ENCODE measurements at regions not wholly inside any gene's neighbourhood (a gene's known extent, or its start where the extent isn't known, plus 50 kb on each side); places are given as distances from the start of the nearest gene placed in this dataset.

- ChIA-PET POLR2A (no interaction called here), CTCF (no interaction called here)
- TF ChIP-seq CTCF (IDR thresholded peaks at IDR 0.05; ENCODE audit: control extremely low read depth, extremely low read depth, low read depth, missing control alignments) = no peak
- no peak for DNase-seq (ENCODE audit: extremely low spot score)
Measured at GRCh38 chr10:125491381-125491780, 191.6 kb downstream of the TEX36 start.

GRCh38 chr10:125489731-125490130, 193.2 kb downstream of the TEX36 start:
- ChIA-PET CTCF (no interaction called here), POLR2A (no interaction called here)
- no peak for TF ChIP-seq CTCF (IDR thresholded peaks at IDR 0.05; ENCODE audit: control extremely low read depth, extremely low read depth, low read depth, missing control alignments)
- no peak for DNase-seq (ENCODE audit: extremely low spot score)

GRCh38 chr10:125485665-125486064, 197.3 kb downstream of the TEX36 start:
- CTCF ChIA-PET = interaction anchor here (1.0 kb wide), 1 partner anchor 13 kb away, joined by 3 read pairs; no protein-coding TSS in a partner anchor
- TF ChIP-seq CTCF (IDR thresholded peaks at IDR 0.05; ENCODE audit: control extremely low read depth, extremely low read depth, low read depth, missing control alignments) = no peak
- POLR2A ChIA-PET = no interaction called here
- no peak for DNase-seq (ENCODE audit: extremely low spot score)

GRCh38 chr10:125484035-125484732, 198.8 kb downstream of the TEX36 start:
- TF ChIP-seq CTCF (IDR thresholded peaks at IDR 0.05; ENCODE audit: control extremely low read depth, extremely low read depth, low read depth, missing control alignments) = no peak
- ChIA-PET POLR2A (no interaction called here), CTCF (no interaction called here)
- no peak for DNase-seq (ENCODE audit: extremely low spot score)

GRCh38 chr10:125482637-125483036, 200.3 kb downstream of the TEX36 start:
- no peak for DNase-seq (ENCODE audit: extremely low spot score)
- CTCF ChIA-PET = interaction anchor here (0.9 kb wide), 1 partner anchor 59 kb away, joined by 3 read pairs; no protein-coding TSS in a partner anchor
- POLR2A ChIA-PET = no interaction called here
- no peak for TF ChIP-seq CTCF (IDR thresholded peaks at IDR 0.05; ENCODE audit: control extremely low read depth, extremely low read depth, low read depth, missing control alignments)

GRCh38 chr10:125482108-125482507, 200.9 kb downstream of the TEX36 start:
- no peak for TF ChIP-seq CTCF (IDR thresholded peaks at IDR 0.05; ENCODE audit: control extremely low read depth, extremely low read depth, low read depth, missing control alignments)
- ChIA-PET CTCF (interaction anchor here (0.9 kb wide), 1 partner anchor 59 kb away, joined by 3 read pairs; no protein-coding TSS in a partner anchor), POLR2A (no interaction called here)
- no peak for DNase-seq (ENCODE audit: extremely low spot score)

Measured in GM10248 (cell line).